ENCODE measurements at regions not wholly inside any gene's neighbourhood (a gene's known extent, or its start where the extent isn't known, plus 50 kb on each side); places are given as distances from the start of the nearest gene placed in this dataset.

DNA sequence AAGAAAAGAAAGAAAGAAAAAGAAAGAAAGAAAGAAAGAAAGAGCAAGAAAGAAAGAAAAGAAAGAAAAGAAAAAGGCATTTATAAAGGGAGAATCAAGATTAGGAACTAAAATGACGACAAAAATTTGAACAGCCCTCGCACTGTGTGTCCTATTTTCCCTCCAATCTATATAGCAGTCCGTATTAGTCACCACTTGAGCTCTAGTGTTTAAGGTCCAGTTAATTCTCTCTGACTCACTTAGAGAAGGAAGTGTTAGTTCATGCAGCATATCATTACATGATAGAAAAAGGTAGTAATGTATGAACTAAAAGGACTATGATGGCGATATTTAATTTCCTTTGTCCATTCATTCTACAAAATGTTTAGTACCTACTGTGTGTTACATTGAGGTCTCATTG is 122.7 kb downstream of the CBLL2 start:
- no peak for DNase-seq (ENCODE audit: low read depth in 2 of 2)

DNA sequence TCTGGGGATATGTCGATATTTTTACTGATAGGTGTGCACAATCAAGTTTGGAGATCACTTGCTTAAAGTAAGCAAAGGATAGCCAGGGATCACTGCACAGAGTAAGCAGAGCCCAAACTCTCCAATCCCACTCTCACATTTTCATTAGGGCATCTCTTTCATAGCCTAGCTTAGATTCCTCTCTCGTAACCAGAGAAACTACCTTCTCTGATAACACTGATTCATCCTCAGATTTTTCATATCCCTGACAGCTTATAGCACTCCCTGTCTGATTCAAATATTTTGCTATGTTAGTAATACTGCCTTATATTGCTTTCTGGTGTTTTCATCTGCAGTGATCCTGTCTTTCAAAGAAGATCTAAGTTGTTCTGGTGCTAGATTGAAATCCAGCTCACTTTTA is 123.7 kb downstream of the CBLL2 start:
- DNase-seq (ENCODE audit: low read depth in 2 of 2) = no peak

GRCh38 chrX:22397566-22397965 is 124.9 kb downstream of the CBLL2 start:
- DNase-seq (ENCODE audit: low read depth in 2 of 2) = no peak

DNA sequence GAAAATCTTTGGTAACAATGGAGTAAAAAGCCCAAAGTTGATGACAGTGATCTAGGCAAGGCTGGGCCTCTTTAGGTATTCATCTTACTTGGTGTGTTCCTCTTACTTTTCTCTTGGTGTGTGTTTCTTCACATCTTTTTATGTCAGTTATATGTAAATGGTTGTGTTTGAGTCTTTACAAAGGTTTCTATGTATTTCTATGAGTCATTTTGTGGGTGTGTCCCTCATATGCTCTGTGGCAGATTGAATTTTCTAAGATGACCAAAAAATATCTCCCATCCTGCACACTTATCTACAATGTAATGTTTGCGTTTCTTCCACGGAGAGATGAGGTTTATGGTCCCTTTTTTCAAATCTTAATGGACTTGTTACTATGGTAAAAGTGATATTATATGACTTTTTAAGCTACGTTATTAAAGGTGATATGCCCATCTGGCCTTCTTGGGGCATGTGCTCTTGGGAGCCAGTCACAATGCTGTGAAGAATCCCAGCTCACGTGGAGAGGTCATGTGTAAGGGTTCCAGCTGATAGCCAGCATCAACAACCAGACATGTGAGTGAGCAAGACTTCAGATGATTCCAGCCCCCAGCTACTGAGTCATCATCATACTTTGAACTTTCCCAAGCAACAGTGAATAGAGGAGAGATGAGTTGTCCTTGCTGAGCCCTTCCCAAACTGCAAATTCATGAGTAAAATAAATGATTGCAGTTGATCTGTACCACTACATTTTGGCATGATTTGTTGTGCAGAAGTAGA is 126.9 kb downstream of the CBLL2 start:
- no peak for DNase-seq (ENCODE audit: low read depth in 2 of 2)

GRCh38 chrX:22404297-22404696 is 131.6 kb downstream of the CBLL2 start:
- DNase-seq (ENCODE audit: low read depth in 2 of 2) = no peak

DNA sequence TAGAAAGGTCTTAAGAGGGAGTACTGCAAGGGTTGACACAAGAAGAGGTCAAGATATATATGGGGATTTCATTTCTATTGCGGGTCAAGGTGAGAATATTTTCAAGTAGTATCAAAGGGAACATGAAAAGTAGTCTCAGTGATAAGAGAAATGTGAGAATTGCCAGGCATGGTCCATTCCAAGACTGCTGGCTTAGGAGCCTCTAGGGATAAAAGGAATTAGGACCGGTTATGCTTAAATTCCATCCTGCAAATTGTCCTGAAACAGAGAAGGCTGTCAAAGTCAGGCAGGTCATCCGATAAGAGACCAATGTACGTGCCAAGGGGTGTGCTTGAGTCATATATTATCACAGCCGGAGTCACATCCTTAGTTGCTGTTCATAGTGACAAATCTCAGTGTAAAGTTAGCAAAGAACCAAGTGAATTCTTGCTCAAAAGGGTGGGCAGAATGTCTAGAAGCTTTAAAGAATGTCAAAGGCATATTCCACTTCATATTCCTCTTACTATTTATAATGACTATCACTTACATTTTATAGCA is 133.6 kb downstream of the CBLL2 start:
- no peak for DNase-seq (ENCODE audit: low read depth in 2 of 2)

GRCh38 chrX:22409418-22409817 is 136.7 kb downstream of the CBLL2 start:
- DNase-seq (ENCODE audit: low read depth in 2 of 2) = no peak

GRCh38 chrX:22424122-22424915 is 151.6 kb downstream of the CBLL2 start:
- DNase-seq (ENCODE audit: low read depth in 2 of 2) = no peak

GRCh38 chrX:22424919-22425318 is 152.2 kb downstream of the CBLL2 start:
- DNase-seq (ENCODE audit: low read depth in 2 of 2) = no peak

DNA sequence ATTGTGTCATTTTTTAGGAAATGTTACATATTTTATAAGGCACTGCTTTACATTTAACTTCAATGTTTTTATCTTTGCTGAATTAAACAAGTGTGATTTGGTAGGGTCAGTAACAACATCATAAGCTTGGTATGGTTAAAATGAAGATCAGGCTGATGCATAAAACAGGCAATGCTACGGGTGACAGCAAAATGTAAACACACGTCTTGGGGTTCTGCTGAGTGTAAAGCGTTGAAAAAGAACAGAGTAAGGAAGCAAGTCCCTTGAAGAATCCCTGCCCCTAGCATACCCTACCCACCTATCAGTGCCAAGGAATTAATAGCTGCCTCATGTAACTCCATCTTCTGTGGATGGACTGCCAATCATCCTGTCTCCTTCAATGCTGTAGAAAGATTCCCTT is 157.0 kb downstream of the CBLL2 start:
- no peak for DNase-seq (ENCODE audit: low read depth in 2 of 2)

- no peak for DNase-seq (ENCODE audit: low read depth in 2 of 2)
These were observed 158.0 kb downstream of the CBLL2 start for GRCh38 chrX:22430701-22431100.

DNA sequence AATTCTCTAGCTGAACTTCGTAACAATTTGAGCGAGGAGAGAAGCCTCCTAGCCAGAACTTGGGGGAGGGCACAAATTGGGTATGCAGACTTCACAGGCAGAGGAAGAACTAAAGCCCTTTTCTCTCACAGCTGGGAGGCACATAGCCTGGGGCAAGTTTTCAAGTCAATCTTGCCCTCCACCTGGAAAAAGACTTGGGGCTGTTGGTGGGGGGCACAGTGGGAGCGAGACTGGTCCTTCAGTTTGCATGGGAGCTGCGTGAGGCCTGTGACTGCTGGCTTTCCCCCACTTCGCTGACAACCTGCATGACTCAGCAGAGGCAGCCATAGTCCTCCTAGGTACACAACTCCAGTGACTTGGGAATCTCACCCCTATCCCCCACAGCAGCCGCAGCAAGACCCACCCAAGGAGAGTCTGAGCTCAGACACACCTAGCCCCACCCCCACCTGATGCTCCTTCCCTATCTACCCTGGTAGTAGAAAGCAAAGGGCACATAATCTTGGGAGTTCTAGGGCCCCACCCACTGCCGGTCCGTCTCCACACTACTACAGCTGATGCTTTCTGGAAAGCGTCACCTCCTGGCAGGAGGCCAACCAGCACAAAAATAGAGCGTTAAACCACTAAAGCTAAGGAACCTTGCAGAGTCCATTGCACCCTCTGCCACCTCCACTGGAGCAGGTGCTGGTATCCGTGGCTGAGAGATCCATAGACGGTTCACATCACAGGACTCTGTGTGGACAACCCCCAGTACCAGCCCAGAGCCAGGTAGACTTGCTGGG is 160.8 kb downstream of the CBLL2 start:
- no peak for DNase-seq (ENCODE audit: low read depth in 2 of 2)

DNA sequence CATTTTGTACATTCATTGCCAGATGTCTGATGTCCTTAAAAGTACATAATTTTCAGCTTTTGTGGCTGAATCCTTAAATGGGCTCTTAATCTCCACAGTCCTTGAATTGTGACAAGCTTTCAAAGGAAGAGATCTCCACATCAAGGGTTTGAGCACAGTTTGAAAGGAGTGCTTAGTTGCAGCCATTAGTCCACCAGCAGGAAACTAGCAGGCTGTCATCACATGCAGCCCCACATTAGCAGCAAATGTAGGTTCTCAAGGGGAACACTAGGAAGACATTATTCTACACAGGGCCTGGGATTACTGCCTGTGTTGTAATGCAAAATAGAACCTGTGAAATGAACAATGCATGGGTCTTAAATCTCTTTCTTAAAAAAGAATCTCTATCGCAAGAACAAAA is 173.2 kb downstream of the CBLL2 start:
- no peak for DNase-seq (ENCODE audit: low read depth in 2 of 2)

- DNase-seq (ENCODE audit: low read depth in 2 of 2) = no peak
These were observed 190.2 kb downstream of the CBLL2 start for GRCh38 chrX:22462959-22463358.

- no peak for DNase-seq (ENCODE audit: low read depth in 2 of 2)
These were observed 194.9 kb downstream of the CBLL2 start for GRCh38 chrX:22467571-22467970.

DNA sequence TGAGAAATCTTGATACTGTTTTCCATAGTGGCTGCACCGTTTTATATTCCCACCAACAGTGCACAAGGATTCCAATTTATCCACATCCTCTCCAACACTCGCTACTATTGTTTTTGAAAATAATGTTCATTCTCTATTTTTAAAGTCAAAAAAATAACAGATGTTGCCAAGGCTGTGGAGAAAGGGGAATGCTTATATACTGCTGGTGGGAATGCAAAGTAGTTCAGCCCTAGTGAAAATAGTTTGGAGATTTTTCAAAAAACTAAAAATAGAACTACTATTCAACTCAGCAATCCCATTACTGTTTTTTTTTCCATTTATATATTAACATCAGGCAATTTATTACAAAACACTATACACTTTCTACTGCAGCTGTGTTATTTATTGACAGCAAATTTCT is 208.7 kb downstream of the CBLL2 start:
- no peak for DNase-seq (ENCODE audit: low read depth in 2 of 2)

GRCh38 chrX:22486296-22486695 is 213.6 kb downstream of the CBLL2 start:
- DNase-seq (ENCODE audit: low read depth in 2 of 2) = no peak

GRCh38 chrX:22516893-22517292 is 244.2 kb downstream of the CBLL2 start:
- DNase-seq (ENCODE audit: low read depth in 2 of 2) = no peak

DNA sequence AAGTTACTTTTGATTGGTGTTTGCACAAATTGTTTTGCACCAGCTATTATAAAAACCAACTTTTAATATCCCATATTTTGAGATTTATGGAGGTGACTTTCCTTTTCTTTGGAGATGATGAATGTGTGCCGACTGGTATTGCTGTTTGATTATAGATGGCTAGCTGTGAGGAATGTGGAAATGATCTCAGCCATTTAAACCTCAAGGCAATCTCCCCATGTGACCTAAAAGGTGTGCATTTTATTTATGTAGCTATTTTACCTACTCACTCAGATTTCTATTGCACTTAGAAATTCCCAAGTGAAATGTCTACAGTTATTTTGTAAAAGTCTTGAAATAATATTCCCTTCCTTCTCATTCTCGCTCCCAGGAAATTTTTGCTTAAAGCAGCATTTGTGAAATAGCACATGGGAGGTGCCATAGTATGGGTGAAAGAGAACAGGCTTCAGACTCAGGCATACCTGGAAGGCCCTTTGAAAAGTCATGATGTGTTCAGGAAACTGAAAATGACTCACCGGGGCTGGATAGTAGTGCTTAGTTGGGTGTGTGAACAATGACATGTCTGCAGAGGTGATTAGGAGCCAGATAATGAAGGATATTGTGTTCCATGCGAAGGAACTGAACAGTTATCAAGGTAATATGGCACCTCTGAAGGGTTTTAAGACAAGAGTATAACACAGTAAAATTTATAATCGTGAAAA is 247.6 kb downstream of the CBLL2 start:
- no peak for DNase-seq (ENCODE audit: low read depth in 2 of 2)

DNA sequence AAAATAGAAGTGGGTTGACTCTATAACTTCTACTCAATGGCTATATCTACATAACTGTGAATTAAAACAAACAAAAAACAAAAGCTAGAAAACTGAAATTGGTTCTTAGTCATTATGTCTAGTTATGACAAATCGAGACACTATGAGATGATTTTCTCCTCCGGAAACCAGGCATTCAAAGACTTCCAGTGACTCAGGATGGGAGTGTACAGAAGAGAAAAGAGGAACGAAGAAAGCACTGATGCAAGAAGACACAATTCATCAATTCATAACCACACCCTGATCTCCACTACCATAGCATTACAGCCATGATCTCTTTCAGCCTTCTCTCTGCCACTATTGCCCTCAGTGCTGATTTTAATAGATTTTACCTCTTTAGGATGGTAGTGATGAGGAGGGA is 253.6 kb downstream of the CBLL2 start:
- DNase-seq (ENCODE audit: low read depth in 2 of 2) = no peak

DNA sequence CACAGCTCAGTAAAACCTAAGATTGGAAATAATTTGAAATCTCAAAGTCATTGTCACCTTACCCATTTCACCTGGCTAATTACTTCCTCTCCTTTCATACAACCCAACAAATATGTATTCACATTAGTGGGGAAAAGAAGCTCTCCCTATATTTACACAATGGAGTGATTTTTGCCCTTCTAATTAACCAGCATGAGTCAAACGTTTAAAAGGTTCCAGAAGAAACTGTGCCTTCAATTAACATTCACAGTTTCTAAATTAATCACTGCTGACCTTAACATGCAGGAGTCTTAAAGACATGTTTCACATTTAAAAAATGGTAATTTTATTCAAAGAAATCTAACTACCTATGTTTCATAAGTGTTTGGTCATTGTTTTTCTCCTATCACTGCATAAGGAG is 254.6 kb downstream of the CBLL2 start:
- DNase-seq (ENCODE audit: low read depth in 2 of 2) = no peak

GRCh38 chrX:22533898-22534297 is 261.2 kb downstream of the CBLL2 start:
- DNase-seq (ENCODE audit: low read depth in 2 of 2) = no peak
